ENCODE measurements at regions not wholly inside any gene's neighbourhood (a gene's known extent, or its start where the extent isn't known, plus 50 kb on each side); places are given as distances from the start of the nearest gene placed in this dataset.

DNA sequence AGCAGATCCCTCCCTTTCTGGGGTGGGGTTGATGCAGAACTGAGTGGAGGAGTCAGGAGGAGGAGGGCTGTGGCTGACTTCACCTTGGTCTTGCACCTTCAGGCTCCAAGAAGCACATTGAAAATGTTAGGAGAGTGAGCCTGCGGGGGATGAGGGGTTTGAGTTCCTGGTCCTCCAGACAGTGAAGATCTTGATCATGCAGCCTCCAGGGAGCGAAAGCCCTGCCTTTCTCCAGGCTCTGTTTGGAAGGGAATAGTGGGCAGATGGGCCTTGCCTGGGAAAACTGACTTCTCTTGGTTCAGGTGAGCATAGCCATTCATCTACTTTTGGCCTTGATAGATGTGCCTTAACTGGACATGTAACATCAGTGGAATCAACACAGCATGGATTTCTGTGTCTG lies 267.6 kb upstream of the B3GAT1 start (continued):
- TF ChIP-seq, protein P1, sequence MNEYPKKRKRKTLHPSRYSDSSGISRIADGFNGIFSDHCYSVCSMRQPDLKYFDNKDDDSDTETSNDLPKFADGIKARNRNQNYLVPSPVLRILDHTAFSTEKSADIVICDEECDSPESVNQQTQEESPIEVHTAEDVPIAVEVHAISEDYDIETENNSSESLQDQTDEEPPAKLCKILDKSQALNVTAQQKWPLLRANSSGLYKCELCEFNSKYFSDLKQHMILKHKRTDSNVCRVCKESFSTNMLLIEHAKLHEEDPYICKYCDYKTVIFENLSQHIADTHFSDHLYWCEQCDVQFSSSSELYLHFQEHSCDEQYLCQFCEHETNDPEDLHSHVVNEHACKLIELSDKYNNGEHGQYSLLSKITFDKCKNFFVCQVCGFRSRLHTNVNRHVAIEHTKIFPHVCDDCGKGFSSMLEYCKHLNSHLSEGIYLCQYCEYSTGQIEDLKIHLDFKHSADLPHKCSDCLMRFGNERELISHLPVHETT (CRISPR knock-in tag; conservative IDR thresholded peaks at IDR 0.05) = no peak
- TF ChIP-seq MTA3 (CRISPR knock-in tag; IDR thresholded peaks at IDR 0.05) = no peak

DNA sequence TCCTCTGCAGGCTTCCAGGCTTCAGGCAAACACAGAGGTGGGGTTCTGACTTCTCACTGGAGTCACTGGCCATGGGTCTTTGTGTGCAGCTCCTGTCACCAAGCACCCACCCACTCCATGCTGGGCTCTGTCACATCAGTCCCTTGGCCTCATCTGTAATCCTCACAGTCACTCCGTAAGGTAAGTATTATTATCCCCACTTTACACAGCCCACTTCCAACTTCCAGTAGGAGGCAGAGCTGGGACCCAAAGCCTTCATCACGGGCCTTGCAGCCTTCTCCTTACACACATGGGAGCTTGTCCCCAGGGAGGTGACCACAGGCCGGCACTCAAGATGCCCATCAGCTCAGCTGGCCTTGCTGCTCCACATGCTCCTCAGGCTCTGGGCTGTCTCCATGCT lies 266.7 kb upstream of the B3GAT1 start:
- H3K36me3 ChIP-seq (replicated peaks in 1 of 2; ENCODE audit: control insufficient read depth in 1 of 2, insufficient read depth in 2 of 2, low read length in 2 of 2) = no peaks in the 10 kb centered on the region
- ChIA-PET POLR2A (no interaction called here), CTCF (ENCODE audit: low intra/inter-chr PET ratio, low total read pairs) (no interaction called here)
- no peaks in the 10 kb centered on the region for H3K79me2 ChIP-seq (ENCODE audit: insufficient read depth, low read length)
- BruUV-seq (replicated peaks) = no TSS peak
- TF ChIP-seq, protein P2, sequence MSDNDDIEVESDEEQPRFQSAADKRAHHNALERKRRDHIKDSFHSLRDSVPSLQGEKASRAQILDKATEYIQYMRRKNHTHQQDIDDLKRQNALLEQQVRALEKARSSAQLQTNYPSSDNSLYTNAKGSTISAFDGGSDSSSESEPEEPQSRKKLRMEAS (IDR thresholded peaks at IDR 0.05) = no peak
- TF ChIP-seq, protein P3, sequence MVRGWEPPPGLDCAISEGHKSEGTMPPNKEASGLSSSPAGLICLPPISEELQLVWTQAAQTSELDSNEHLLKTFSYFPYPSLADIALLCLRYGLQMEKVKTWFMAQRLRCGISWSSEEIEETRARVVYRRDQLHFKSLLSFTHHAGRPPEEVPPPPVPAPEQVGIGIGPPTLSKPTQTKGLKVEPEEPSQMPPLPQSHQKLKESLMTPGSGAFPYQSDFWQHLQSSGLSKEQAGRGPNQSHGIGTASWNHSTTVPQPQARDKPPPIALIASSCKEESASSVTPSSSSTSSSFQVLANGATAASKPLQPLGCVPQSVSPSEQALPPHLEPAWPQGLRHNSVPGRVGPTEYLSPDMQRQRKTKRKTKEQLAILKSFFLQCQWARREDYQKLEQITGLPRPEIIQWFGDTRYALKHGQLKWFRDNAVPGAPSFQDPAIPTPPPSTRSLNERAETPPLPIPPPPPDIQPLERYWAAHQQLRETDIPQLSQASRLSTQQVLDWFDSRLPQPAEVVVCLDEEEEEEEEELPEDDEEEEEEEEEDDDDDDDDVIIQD (CRISPR knock-in tag; IDR thresholded peaks at IDR 0.05; ENCODE audit: low read depth) = no peak
- TF ChIP-seq ZBTB38 (CRISPR knock-in tag; IDR thresholded peaks at IDR 0.05) = no peak
- TF ChIP-seq ZNF567 (CRISPR knock-in tag; IDR thresholded peaks at IDR 0.05; ENCODE audit: borderline replicate concordance) = no peak
- no peak for TF ChIP-seq ZSCAN22 (CRISPR knock-in tag; IDR thresholded peaks at IDR 0.05)
- no peak for TF ChIP-seq NFE2 (CRISPR knock-in tag; IDR thresholded peaks at IDR 0.05)
- TF ChIP-seq SPEN (CRISPR knock-in tag; IDR thresholded peaks at IDR 0.05; ENCODE audit: low read depth) = no peak
- TF ChIP-seq ZNF337 (CRISPR knock-in tag; IDR thresholded peaks at IDR 0.05; ENCODE audit: borderline replicate concordance, low read depth) = no peak
- TF ChIP-seq ZNF781 (CRISPR knock-in tag; IDR thresholded peaks at IDR 0.05; ENCODE audit: borderline replicate concordance, not compliant biosample characterization) = no peak
- TF ChIP-seq ZNF607 (CRISPR knock-in tag; IDR thresholded peaks at IDR 0.05; ENCODE audit: borderline replicate concordance) = no peak
- TF ChIP-seq, protein P4, sequence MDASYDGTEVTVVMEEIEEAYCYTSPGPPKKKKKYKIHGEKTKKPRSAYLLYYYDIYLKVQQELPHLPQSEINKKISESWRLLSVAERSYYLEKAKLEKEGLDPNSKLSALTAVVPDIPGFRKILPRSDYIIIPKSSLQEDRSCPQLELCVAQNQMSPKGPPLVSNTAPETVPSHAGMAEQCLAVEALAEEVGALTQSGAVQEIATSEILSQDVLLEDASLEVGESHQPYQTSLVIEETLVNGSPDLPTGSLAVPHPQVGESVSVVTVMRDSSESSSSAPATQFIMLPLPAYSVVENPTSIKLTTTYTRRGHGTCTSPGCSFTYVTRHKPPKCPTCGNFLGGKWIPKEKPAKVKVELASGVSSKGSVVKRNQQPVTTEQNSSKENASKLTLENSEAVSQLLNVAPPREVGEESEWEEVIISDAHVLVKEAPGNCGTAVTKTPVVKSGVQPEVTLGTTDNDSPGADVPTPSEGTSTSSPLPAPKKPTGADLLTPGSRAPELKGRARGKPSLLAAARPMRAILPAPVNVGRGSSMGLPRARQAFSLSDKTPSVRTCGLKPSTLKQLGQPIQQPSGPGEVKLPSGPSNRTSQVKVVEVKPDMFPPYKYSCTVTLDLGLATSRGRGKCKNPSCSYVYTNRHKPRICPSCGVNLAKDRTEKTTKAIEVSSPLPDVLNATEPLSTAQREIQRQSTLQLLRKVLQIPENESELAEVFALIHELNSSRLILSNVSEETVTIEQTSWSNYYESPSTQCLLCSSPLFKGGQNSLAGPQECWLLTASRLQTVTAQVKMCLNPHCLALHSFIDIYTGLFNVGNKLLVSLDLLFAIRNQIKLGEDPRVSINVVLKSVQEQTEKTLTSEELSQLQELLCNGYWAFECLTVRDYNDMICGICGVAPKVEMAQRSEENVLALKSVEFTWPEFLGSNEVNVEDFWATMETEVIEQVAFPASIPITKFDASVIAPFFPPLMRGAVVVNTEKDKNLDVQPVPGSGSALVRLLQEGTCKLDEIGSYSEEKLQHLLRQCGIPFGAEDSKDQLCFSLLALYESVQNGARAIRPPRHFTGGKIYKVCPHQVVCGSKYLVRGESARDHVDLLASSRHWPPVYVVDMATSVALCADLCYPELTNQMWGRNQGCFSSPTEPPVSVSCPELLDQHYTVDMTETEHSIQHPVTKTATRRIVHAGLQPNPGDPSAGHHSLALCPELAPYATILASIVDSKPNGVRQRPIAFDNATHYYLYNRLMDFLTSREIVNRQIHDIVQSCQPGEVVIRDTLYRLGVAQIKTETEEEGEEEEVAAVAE (CRISPR knock-in tag; IDR thresholded peaks at IDR 0.05; ENCODE audit: borderline replicate concordance) = no peak
- TF ChIP-seq ZNF766 (CRISPR knock-in tag; IDR thresholded peaks at IDR 0.05; ENCODE audit: borderline replicate concordance) = no peak
- no peak for TF ChIP-seq FLYWCH1 (CRISPR knock-in tag; IDR thresholded peaks at IDR 0.05)
- TF ChIP-seq MAF1 (CRISPR knock-in tag; IDR thresholded peaks at IDR 0.05; ENCODE audit: borderline replicate concordance) = no peak
- no peak overlapping the region for H3K4me2 ChIP-seq (ENCODE audit: low read depth, low read length)
- 33% methylated on average over 3 of the region's 3 CpGs for WGBS (ENCODE audit: low lambda C conversion rate)
- no peaks in the 10 kb centered on the region for H3K4me1 ChIP-seq (ENCODE audit: insufficient read depth, low read length)
- intact Hi-C loops (cut with micrococcal nuclease; ENCODE audit: unreplicated experiment) = no loop called here
- H3K9me3 ChIP-seq (ENCODE audit: low read length) = no peaks in the 10 kb centered on the region
- no peak overlapping the region for H3K4me3 ChIP-seq (replicated peaks in 1 of 3; ENCODE audit: insufficient read depth in 1 of 3, low read depth in 2 of 3, low read length in 3 of 3)
- H4K20me1 ChIP-seq (ENCODE audit: insufficient read depth, low read length) = no peaks in the 10 kb centered on the region
- no peak overlapping the region for H3K9ac ChIP-seq (ENCODE audit: insufficient read depth, low read depth, low read length)
- no peak overlapping the region for H2AFZ ChIP-seq (ENCODE audit: low read length)
- H3K27me3 ChIP-seq (ENCODE audit: control insufficient read depth in 1 of 2, insufficient read depth in 2 of 2, low read length in 2 of 2) = peaks cover 2 to 17% of the 10 kb centered on the region in 2 experiments; a peak in 2 of 5 replicates
- in situ Hi-C loops (cut with HindIII; ENCODE audit: extremely low pct_ligation_motif_present, low pct_unique_long_range_greater_than_20kb) = no loop called here
- FAIRE-seq (no peak), DNase-seq (ENCODE audit: low spot score) (no peak), ATAC-seq (no peak)
- H3K27ac ChIP-seq (ENCODE audit: extremely low read length, insufficient read depth, low read length) = no peak overlapping the region
